SU-DHL-6 (cell line): ENCODE measurements at regions not wholly inside any gene's neighbourhood (a gene's known extent, or its start where the extent isn't known, plus 50 kb on each side); places are given as distances from the start of the nearest gene placed in this dataset.

Source experiments
- H2AFZ ChIP-seq: fragments of 200-600 bp; sonication (generic); 2 replicates; pipeline ENCODE4 v1.6.1; 2014; ENCODE audit warnings: low read depth, mild to moderate bottlenecking, moderate library complexity, mixed read lengths, antibody characterized with exemption, low read length; ENCODE audit not compliant: severe bottlenecking
- H3F3A ChIP-seq: fragments of 200-600 bp; shearing (Covaris generic); 2 replicates; pipeline ENCODE4 v1.6.0; 2016; ENCODE audit warnings: antibody characterized with exemption, mild to moderate bottlenecking; ENCODE audit not compliant: insufficient read depth
- H3K27ac ChIP-seq: fragments of 200-600 bp; sonication (generic); 2 replicates; pipeline ENCODE4 v1.5.1; 2016; ENCODE audit warnings: low read depth, mild to moderate bottlenecking, low read length, moderate library complexity, mixed read lengths
- H3K27me3 ChIP-seq: fragments of 200-600 bp; sonication (generic), shearing (Covaris generic); 2 replicates; pipeline ENCODE4 v1.6.0; 2014; ENCODE audit warnings: mild to moderate bottlenecking, low read length
- H3K36me3 ChIP-seq: fragments of 200-600 bp; sonication (generic); 2 replicates; pipeline ENCODE4 v1.6.1; 2014; ENCODE audit warnings: mild to moderate bottlenecking, low read length, mixed read lengths
- H3K4me2 ChIP-seq: fragments of 300-600, 200-600 bp; shearing (Covaris generic), sonication (generic); 2 replicates; pipeline ENCODE4 v1.6.0; 2014; ENCODE audit warnings: low read length, low read depth, mild to moderate bottlenecking; ENCODE audit not compliant: poor library complexity, severe bottlenecking
- H3K4me3 ChIP-seq: fragments of 200-600 bp; sonication (generic); 2 replicates; pipeline ENCODE4 v1.5.1; 2014; ENCODE audit warnings: antibody characterized with exemption, low read length, mild to moderate bottlenecking, mixed read lengths; ENCODE audit not compliant: insufficient read depth, poor library complexity, severe bottlenecking
- H3K79me2 ChIP-seq: fragments of 200-600 bp; sonication (generic); 2 replicates; pipeline ENCODE4 v1.6.1; 2014; ENCODE audit warnings: mild to moderate bottlenecking, low read length, moderate library complexity; ENCODE audit not compliant: insufficient read depth
- H3K9ac ChIP-seq: fragments of 200-600 bp; sonication (generic); 2 replicates; pipeline ENCODE4 v1.7.0; 2014; ENCODE audit warnings: mild to moderate bottlenecking, low read length
- H3K9me2 ChIP-seq: fragments of 200-600 bp; sonication (generic); replicated peaks from 2 replicates; pipeline ENCODE4 v1.6.1; 2014; ENCODE audit warnings: low read length; ENCODE audit not compliant: insufficient read depth
- H3K9me3 ChIP-seq: fragments of 200-600 bp; sonication (generic); 2 replicates; pipeline ENCODE4 v1.6.1; 2014; ENCODE audit warnings: low read length, mixed read lengths; ENCODE audit not compliant: insufficient read depth
- H4K20me1 ChIP-seq: fragments of 200-600 bp; sonication (generic); 2 replicates; pipeline ENCODE4 v1.6.1; 2014; ENCODE audit warnings: low read depth, mild to moderate bottlenecking, antibody characterized with exemption, low read length, moderate library complexity, mixed read lengths
- EZH2phosphoT487 ChIP-seq: fragments of 200-600 bp; sonication (generic), shearing (Covaris generic); conservative IDR thresholded peaks from 2 replicates; pipeline ENCODE4 v1.6.1; 2018; ENCODE audit warnings: mild to moderate bottlenecking, antibody characterized with exemption, low read length, moderate library complexity, mixed read lengths
- TF ChIP-seq, protein P1 (sequence below): fragments of 200-600 bp; sonication (generic); IDR thresholded peaks from one replicate; pipeline ENCODE4 v1.5.1; 2017; ENCODE audit warnings: antibody characterized with exemption, mild to moderate bottlenecking, low read length, moderate library complexity; ENCODE audit not compliant: insufficient read depth, poor library complexity, severe bottlenecking

DNA sequence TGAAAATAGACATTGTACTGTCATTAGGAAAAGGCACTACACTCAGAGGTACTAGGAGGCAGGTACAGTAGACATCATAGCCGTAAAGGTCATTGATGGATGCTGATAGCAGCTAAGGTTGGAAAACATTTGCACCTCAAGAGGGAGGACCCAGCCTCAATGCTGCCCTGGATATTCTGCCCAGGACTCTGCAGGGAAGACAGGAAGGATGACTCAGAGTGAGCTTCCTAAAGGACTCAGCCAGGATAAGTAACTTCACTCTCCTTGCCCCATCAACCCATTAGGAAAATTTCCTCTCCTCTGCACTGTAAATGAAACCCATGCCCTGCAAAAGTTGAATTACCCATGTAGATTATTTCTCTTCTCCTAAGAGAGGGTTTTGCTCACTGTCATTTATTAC is 617.9 kb upstream of the MKI67 start:
- Histone ChIP-seq H3K27me3 (no peaks in the 10 kb centered on the region), H3K9ac (no peak overlapping the region), H4K20me1 (no peaks in the 10 kb centered on the region), H3K9me2 (no peaks in the 10 kb centered on the region), H3K79me2 (no peaks in the 10 kb centered on the region), H3K4me2 (no peak overlapping the region), H3K27ac (no peak overlapping the region), H3K9me3 (no peaks in the 10 kb centered on the region), H2AFZ (no peak overlapping the region), H3F3A (no peaks in the 10 kb centered on the region), H3K36me3 (no peaks in the 10 kb centered on the region), H3K4me3 (no peak overlapping the region)
- TF ChIP-seq EZH2phosphoT487, result no peak
- TF ChIP-seq, protein P1, sequence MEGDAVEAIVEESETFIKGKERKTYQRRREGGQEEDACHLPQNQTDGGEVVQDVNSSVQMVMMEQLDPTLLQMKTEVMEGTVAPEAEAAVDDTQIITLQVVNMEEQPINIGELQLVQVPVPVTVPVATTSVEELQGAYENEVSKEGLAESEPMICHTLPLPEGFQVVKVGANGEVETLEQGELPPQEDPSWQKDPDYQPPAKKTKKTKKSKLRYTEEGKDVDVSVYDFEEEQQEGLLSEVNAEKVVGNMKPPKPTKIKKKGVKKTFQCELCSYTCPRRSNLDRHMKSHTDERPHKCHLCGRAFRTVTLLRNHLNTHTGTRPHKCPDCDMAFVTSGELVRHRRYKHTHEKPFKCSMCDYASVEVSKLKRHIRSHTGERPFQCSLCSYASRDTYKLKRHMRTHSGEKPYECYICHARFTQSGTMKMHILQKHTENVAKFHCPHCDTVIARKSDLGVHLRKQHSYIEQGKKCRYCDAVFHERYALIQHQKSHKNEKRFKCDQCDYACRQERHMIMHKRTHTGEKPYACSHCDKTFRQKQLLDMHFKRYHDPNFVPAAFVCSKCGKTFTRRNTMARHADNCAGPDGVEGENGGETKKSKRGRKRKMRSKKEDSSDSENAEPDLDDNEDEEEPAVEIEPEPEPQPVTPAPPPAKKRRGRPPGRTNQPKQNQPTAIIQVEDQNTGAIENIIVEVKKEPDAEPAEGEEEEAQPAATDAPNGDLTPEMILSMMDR, result no peak

DNA sequence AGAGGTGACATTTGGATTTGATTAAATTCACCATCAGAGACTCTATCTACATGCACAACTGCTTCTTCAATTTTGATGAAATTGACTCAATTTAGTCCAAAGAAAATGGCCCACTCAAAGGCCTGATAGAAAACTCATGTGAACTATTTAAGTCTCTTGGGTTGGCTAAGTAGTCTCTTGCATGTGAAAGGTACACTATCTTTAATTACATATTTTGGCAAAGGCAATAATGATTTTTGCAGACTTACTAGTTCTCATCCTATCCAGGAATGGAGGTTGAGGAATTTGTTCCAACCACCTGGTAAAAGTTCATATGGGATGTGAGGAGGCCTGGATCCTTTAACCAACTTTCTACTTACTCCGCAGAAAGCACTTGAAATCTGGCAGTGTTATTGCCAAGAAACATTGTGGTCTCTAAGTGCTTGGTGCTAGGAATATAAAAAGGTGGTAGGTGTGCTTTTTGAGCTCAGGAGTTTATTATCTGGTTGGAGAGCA is 618.6 kb upstream of the MKI67 start:
- Histone ChIP-seq H3F3A (no peaks in the 10 kb centered on the region), H4K20me1 (no peaks in the 10 kb centered on the region), H3K4me3 (no peak overlapping the region), H3K27me3 (no peaks in the 10 kb centered on the region), H3K9ac (no peak overlapping the region), H3K9me3 (no peaks in the 10 kb centered on the region), H3K27ac (no peak overlapping the region), H3K36me3 (no peaks in the 10 kb centered on the region), H3K4me2 (no peak overlapping the region), H3K9me2 (no peaks in the 10 kb centered on the region), H2AFZ (no peak overlapping the region), H3K79me2 (no peaks in the 10 kb centered on the region)
- TF ChIP-seq, protein P1, result no peak
- no peak for TF ChIP-seq EZH2phosphoT487

DNA sequence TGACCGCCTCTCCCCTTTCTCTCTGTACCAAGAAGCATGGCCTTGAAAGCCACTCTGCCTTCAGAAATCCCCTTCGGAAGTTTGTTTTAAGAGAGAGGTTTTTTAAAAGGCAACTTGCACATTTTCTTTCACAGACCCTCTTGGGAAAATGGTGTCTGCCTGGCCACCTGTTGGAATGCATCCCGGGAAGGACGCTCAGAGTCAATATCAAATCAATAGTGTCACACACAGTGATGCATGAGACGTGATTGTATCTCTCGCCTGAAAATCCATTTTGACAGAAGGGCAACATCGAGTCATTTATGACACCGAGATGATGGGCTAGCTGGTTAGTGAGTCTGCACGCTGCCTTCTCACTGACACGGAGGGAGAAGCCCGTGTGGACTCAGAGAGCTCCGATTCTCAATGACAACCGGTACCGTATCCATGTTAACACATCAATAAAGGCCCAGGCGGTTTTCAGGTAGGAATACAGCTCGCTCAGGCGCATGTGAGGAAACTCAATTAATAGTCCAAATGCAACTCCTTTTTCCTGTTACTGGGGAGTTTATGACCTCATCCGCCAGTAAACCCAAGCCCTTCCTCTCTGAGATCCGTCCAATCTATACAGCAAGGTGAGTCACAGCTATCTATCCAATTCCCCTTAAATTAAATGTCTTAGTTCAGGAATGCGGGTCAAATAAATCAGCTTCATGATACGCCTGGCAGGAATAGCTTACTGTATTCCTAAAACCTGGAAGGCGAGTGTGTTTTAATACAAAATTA is 621.5 kb upstream of the MKI67 start:
- no peaks in the 10 kb centered on the region for H3F3A ChIP-seq
- H3K9ac ChIP-seq, result no peak overlapping the region
- no peaks in the 10 kb centered on the region for H3K9me2 ChIP-seq
- no peaks in the 10 kb centered on the region for H3K79me2 ChIP-seq
- TF ChIP-seq EZH2phosphoT487, result no peak
- TF ChIP-seq, protein P1, result no peak
- H3K27me3 ChIP-seq, result no peaks in the 10 kb centered on the region
- H2AFZ ChIP-seq, result no peak overlapping the region
- no peaks in the 10 kb centered on the region for H4K20me1 ChIP-seq
- no peak overlapping the region for H3K4me2 ChIP-seq
- no peaks in the 10 kb centered on the region for H3K36me3 ChIP-seq
- H3K9me3 ChIP-seq, result no peaks in the 10 kb centered on the region
- no peak overlapping the region for H3K4me3 ChIP-seq
- H3K27ac ChIP-seq, result no peak overlapping the region
